Uterus (tissue), 3 donors: ENCODE measurements at regions not wholly inside any gene's neighbourhood (a gene's known extent, or its start where the extent isn't known, plus 50 kb on each side); places are given as distances from the start of the nearest gene placed in this dataset.
"Not testable (repeated sequence)": the region's sequence is repeated elsewhere in the genome, so short reads cannot be mapped to it uniquely, and the experiment has no call there.

ENCODE experiments used
- DNase-seq, 2 donors: peaks; one replicate each; pipeline ENCODE4 v3.0.0-alpha.2; 2019 to 2020
- H3K27ac ChIP-seq, 2 donors: fragments of 200-600 bp; sonication (generic); 1 replicate in 1 of 2; 2 replicates in 1 of 2; pipeline ENCODE4 v1.5.1; 2016 to 2018
- H3K27me3 ChIP-seq, 2 donors: fragments of 200-600 bp; sonication (generic); one replicate each; pipeline ENCODE4 v1.5.1; 2018 to 2019; ENCODE audit warnings: control low read depth in 1 of 2
- H3K36me3 ChIP-seq, 2 donors: fragments of 200-600 bp; sonication (generic); one replicate each; pipeline ENCODE4 v1.5.1; 2019; ENCODE audit warnings: control low read depth in 1 of 2
- H3K4me1 ChIP-seq, 2 donors: fragments of 200-600 bp; sonication (generic); one replicate each; pipeline ENCODE4 v1.5.1; 2018 to 2019; ENCODE audit warnings: control low read depth in 1 of 2
- H3K4me3 ChIP-seq, 2 donors: fragments of 200-600 bp; sonication (generic); 1 replicate in 1 of 2; 2 replicates in 1 of 2; pipeline ENCODE4 v1.5.1; 2018 to 2019; ENCODE audit warnings: mild to moderate bottlenecking in 1 of 2
- H3K9me3 ChIP-seq, 2 donors: fragments of 200-600 bp; sonication (generic); one replicate each; pipeline ENCODE4 v1.5.1; 2019; ENCODE audit warnings: control low read depth in 1 of 2
- POLR2A ChIP-seq, 2 donors: fragments of 450-650 bp; IDR thresholded peaks; one replicate each; pipeline ENCODE4 v1.6.1; 2016; ENCODE audit warnings: antibody characterized with exemption in 2 of 2, mild to moderate bottlenecking in 1 of 2, moderate library complexity in 1 of 2
- intact Hi-C: fragments of 100-400 bp; cut with DNase I; formaldehyde crosslinking; loops from one replicate; pipeline ENCODE4 v1.15.1; 2023; ENCODE audit warnings: low total_unique reads
- TF ChIP-seq, protein P1 (sequence below), 4 experiments: fragments of 200-600 bp in 2 of 4; fragments of 450-650 bp in 2 of 4; sonication (generic) in 2 of 4; IDR thresholded peaks; one replicate each; pipeline ENCODE4 v1.5.1; 2016 to 2019; ENCODE audit warnings: antibody characterized with exemption in 4 of 4, mild to moderate bottlenecking in 2 of 4, moderate library complexity in 1 of 4
- donor health status: DM: yes; HTN: yes; CAD: no.

DNA sequence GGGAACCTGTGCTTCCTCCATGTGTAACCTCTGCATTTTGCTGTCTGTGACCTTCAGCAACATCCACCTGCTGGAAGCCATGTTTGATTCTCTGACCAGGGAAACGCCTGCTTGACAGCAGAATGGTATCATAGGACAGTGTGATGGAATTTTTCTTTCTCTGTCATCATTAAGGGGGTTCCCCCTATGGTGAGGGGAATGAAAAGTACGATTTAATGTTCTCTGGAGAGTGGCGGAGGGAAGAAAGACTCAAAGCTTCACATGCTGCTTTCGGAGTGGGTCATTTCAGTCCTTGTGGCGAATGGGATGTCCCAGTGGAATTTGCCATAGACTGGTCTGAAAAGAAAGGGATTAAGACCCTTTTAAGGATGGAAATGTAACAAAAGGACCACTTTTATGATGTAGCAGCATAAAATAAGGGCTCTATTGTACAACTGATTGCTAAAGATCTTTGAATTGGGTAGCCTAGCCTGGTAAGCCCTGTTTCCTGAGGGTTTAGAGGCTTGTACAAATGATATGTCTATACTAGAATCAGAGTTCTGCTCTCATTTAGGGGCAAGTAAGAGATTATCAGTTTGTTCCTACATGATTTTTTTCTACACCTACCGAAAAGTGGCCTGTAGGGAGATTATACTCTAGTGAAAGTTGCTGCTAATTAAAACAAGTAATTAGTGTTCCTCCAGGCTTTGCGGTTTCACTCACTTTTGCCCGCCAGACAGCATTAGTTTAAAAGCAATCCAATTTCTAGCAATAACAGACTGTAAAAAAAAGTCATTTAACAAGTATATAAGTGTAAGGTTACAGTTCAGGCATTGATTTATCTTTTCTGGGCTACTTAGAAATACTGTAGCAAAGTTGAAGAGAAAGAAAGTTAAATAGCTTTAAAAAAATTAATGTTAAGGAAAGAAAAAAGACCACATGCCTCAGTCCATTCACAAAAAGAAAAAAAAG is 904.5 kb downstream of the NR2F1-AS1 start:
- no peak for DNase-seq
- no peak overlapping the region for H3K27ac ChIP-seq
- intact Hi-C loops: no loop called here
- H3K27me3 ChIP-seq: no peaks in the 10 kb centered on the region
- H3K36me3 ChIP-seq: no peaks in the 10 kb centered on the region
- TF ChIP-seq, protein P1, sequence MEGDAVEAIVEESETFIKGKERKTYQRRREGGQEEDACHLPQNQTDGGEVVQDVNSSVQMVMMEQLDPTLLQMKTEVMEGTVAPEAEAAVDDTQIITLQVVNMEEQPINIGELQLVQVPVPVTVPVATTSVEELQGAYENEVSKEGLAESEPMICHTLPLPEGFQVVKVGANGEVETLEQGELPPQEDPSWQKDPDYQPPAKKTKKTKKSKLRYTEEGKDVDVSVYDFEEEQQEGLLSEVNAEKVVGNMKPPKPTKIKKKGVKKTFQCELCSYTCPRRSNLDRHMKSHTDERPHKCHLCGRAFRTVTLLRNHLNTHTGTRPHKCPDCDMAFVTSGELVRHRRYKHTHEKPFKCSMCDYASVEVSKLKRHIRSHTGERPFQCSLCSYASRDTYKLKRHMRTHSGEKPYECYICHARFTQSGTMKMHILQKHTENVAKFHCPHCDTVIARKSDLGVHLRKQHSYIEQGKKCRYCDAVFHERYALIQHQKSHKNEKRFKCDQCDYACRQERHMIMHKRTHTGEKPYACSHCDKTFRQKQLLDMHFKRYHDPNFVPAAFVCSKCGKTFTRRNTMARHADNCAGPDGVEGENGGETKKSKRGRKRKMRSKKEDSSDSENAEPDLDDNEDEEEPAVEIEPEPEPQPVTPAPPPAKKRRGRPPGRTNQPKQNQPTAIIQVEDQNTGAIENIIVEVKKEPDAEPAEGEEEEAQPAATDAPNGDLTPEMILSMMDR (IDR thresholded peaks at IDR 0.05): no peak
- no peak for TF ChIP-seq POLR2A (IDR thresholded peaks at IDR 0.05)
- H3K9me3 ChIP-seq: no peaks in the 10 kb centered on the region
- no peaks in the 10 kb centered on the region for H3K4me1 ChIP-seq
- no peak overlapping the region for H3K4me3 ChIP-seq

DNA sequence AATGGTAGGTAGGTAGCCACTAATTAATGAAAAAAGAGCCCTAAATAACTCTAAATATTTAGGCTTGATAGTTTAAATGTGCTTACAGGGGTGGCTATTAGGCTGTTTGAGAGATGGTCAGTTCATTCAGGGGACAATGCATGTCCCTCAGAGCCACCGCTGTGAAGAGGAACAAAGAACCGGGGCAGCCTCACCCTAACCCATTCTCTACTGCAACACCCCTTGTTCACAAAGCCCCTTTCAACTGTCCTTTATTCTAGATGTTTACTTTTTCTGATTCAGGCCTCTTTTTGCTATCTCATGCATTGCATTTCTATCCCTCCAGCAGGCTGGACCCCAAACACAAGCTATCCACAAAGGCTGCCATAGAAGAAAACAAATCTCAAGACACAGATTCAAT is 906.7 kb downstream of the NR2F1-AS1 start:
- Histone ChIP-seq H3K4me1 (no peaks in the 10 kb centered on the region), H3K36me3 (no peaks in the 10 kb centered on the region), H3K4me3 (no peak overlapping the region), H3K27ac (no peak overlapping the region), H3K9me3 (no peaks in the 10 kb centered on the region), H3K27me3 (no peaks in the 10 kb centered on the region)
- intact Hi-C loops: no loop called here
- no peak for DNase-seq
- TF ChIP-seq, protein P1 (IDR thresholded peaks at IDR 0.05): no peak
- no peak for TF ChIP-seq POLR2A (IDR thresholded peaks at IDR 0.05)

DNA sequence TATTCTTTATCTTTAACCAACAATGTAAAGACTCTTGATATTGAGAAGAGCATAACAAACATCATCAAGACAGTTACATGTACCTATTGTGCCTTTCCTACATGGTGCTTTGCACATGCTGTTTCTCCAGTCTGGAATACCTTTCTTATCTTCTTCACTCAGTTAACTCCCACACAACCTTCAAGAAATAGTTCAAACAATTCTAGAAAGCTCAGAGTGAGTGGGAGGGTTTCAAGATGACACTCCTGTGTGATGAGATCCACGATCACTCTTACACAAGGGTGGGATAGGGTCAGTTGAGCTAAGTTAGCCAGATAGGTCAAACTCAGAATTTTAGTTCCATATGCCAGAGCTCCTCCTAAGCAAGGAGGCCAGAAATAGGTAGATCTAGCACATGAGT is 915.5 kb downstream of the NR2F1-AS1 start:
- no peaks in the 10 kb centered on the region for H3K27me3 ChIP-seq
- H3K4me3 ChIP-seq: no peak overlapping the region
- H3K36me3 ChIP-seq: no peaks in the 10 kb centered on the region
- no peaks in the 10 kb centered on the region for H3K4me1 ChIP-seq
- no peaks in the 10 kb centered on the region for H3K9me3 ChIP-seq
- no peak for DNase-seq
- intact Hi-C loops: no loop called here
- no peak overlapping the region for H3K27ac ChIP-seq
- TF ChIP-seq, protein P1 (IDR thresholded peaks at IDR 0.05): no peak
- TF ChIP-seq POLR2A (IDR thresholded peaks at IDR 0.05): no peak

DNA sequence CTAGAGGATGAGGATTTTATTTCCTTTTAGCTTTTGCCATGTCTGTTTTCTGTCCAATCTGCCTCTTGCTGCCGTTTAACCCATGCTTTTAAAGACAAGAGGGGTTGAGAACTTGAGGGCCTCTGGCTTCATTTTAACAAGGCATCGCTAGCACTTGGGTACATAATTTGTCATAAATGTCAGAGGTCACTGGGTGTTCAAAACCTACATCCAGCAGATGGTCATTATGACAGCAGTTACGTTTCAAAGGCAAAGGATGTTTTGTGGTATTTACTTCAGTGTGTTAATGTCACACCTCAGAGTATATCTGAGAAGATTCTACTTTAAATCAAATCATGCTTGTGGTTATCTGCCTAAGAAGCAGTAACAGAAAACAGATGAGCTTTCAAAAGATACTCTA is 918.3 kb downstream of the NR2F1-AS1 start:
- H3K36me3 ChIP-seq: no peaks in the 10 kb centered on the region
- H3K9me3 ChIP-seq: no peaks in the 10 kb centered on the region
- H3K27ac ChIP-seq: no peak overlapping the region
- H3K4me3 ChIP-seq: no peak overlapping the region
- H3K4me1 ChIP-seq: no peaks in the 10 kb centered on the region
- no peak for DNase-seq
- TF ChIP-seq, protein P1 (IDR thresholded peaks at IDR 0.05): no peak
- TF ChIP-seq POLR2A (IDR thresholded peaks at IDR 0.05): no peak
- intact Hi-C loops: no loop called here
- H3K27me3 ChIP-seq: no peaks in the 10 kb centered on the region

DNA sequence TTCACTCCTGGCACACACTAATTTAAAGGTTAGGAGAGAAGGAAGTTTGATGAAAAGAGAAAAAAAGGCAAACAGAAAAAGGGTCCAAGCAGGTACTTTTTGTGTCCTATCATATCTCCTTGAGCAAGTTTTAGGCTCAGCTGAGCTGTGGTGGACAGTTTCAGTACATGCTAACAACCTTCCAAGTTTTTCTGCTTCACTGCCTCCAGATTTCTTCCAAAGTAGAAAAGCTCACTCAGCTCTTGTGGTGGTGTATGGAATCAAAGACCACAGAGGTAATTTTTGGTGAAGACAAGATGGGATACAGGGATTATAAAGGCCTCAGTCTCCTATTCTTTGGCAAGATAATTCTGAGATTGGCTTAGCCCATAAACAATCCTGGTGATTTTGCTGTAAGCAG is 921.8 kb downstream of the NR2F1-AS1 start:
- H3K36me3 ChIP-seq: no peaks in the 10 kb centered on the region

DNA sequence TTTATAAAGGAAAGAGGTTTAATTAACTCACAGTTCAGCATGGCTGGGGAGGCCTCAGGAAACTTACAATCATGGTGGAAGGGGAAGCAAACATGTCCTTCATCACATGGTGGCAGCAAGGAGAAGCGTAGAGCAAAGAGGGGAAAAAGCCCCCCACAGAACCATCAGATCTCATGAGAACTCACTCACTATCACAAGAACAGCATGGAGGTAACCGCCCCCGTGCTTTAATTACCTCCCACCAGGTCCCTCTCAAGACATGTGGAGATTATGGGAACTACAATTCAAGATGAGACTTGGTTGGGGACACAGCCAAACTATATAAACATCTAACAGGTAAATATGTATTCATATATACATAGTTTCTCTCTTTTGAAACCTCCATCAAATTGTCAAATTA is 926.4 kb downstream of the NR2F1-AS1 start:
- DNase-seq, H3K9me3 ChIP-seq, H3K4me3 ChIP-seq, H3K27ac ChIP-seq, H3K27me3 ChIP-seq, H3K4me1 ChIP-seq, intact Hi-C loops, H3K36me3 ChIP-seq: not testable (repeated sequence)

More for the DNA sequence above, 921.8 kb downstream of the NR2F1-AS1 start:
- no peak for DNase-seq
- H3K27ac ChIP-seq: no peak overlapping the region
- H3K27me3 ChIP-seq: no peaks in the 10 kb centered on the region
- H3K4me3 ChIP-seq: no peak overlapping the region
- intact Hi-C loops: no loop called here
- TF ChIP-seq POLR2A (IDR thresholded peaks at IDR 0.05): no peak
- TF ChIP-seq, protein P1 (IDR thresholded peaks at IDR 0.05): no peak
- no peaks in the 10 kb centered on the region for H3K4me1 ChIP-seq
- H3K9me3 ChIP-seq: no peaks in the 10 kb centered on the region
